ENCODE measurements at regions not wholly inside any gene's neighbourhood (a gene's known extent, or its start where the extent isn't known, plus 50 kb on each side); places are given as distances from the start of the nearest gene placed in this dataset.
"Not testable (repeated sequence)": the region's sequence is repeated elsewhere in the genome, so short reads cannot be mapped to it uniquely, and the experiment has no call there.

GRCh38 chr14:105646175-105646574, 119.8 kb downstream of the TMEM121 start:
- no peak for DNase-seq (ENCODE audit: low read depth)
- H3K4me3 ChIP-seq (ENCODE audit: control insufficient read depth, low read depth, low read length) = no peak overlapping the region
- no peak for TF ChIP-seq CTCF (IDR thresholded peaks at IDR 0.05; ENCODE audit: control insufficient read depth, insufficient read depth, low read depth, low read length, missing control alignments)

GRCh38 chr14:105646711-105647281, 120.4 kb downstream of the TMEM121 start:
- DNase-seq (ENCODE audit: low read depth); H3K4me3 ChIP-seq (ENCODE audit: control insufficient read depth, low read depth, low read length): not testable (repeated sequence)

- not testable (repeated sequence) for H3K4me3 ChIP-seq (ENCODE audit: control insufficient read depth, low read depth, low read length); DNase-seq (ENCODE audit: low read depth)
Measured at GRCh38 chr14:105647426-105647783, 121.0 kb downstream of the TMEM121 start.

- DNase-seq (ENCODE audit: low read depth) = no peak
- H3K4me3 ChIP-seq (ENCODE audit: control insufficient read depth, low read depth, low read length) = no peak overlapping the region
- TF ChIP-seq CTCF (IDR thresholded peaks at IDR 0.05; ENCODE audit: control insufficient read depth, insufficient read depth, low read depth, low read length, missing control alignments) = no peak
Measured at GRCh38 chr14:105647784-105648608, 121.6 kb downstream of the TMEM121 start.

- DNase-seq (ENCODE audit: low read depth); H3K4me3 ChIP-seq (ENCODE audit: control insufficient read depth, low read depth, low read length): not testable (repeated sequence)
Measured at GRCh38 chr14:105648609-105649535, 122.5 kb downstream of the TMEM121 start.

GRCh38 chr14:105652317-105652716, 125.9 kb downstream of the TMEM121 start:
- H3K4me3 ChIP-seq (ENCODE audit: control insufficient read depth, low read depth, low read length); DNase-seq (ENCODE audit: low read depth): not testable (repeated sequence)

GRCh38 chr14:105653921-105654320, 127.5 kb downstream of the TMEM121 start:
- H3K4me3 ChIP-seq (ENCODE audit: control insufficient read depth, low read depth, low read length); DNase-seq (ENCODE audit: low read depth): not testable (repeated sequence)

GRCh38 chr14:105659255-105659654, 132.9 kb downstream of the TMEM121 start:
- not testable (repeated sequence) for H3K4me3 ChIP-seq (ENCODE audit: control insufficient read depth, low read depth, low read length); DNase-seq (ENCODE audit: low read depth)

GRCh38 chr14:105659935-105660527, 133.6 kb downstream of the TMEM121 start:
- DNase-seq (ENCODE audit: low read depth) = no peak
- no peak overlapping the region for H3K4me3 ChIP-seq (ENCODE audit: control insufficient read depth, low read depth, low read length)
- no peak for TF ChIP-seq CTCF (IDR thresholded peaks at IDR 0.05; ENCODE audit: control insufficient read depth, insufficient read depth, low read depth, low read length, missing control alignments)
